DND-41 (cell line): ENCODE measurements at regions not wholly inside any gene's neighbourhood (a gene's known extent, or its start where the extent isn't known, plus 50 kb on each side); places are given as distances from the start of the nearest gene placed in this dataset.

Source experiments
- ATAC-seq: fragments of 200-7000 bp; cut with Tn5 transposase; 3 replicates; pipeline ENCODE4 v1.9.1; 2021; ENCODE audit warnings: low read depth; ENCODE audit not compliant: insufficient read depth
- DNase-seq: peaks from one replicate; pipeline ENCODE4 v3.0.0-alpha.2; 2020
- H2AFZ ChIP-seq: 2 replicates; pipeline ENCODE4 v1.6.0; 2012; ENCODE audit warnings: low read depth, low read length
- H3K27ac ChIP-seq: 2 replicates; pipeline ENCODE4 v1.5.1; 2012; ENCODE audit warnings: low read length, inconsistent platforms
- H3K27me3 ChIP-seq: fragments of 200-600 bp; sonication (generic); 2 replicates; pipeline ENCODE4 v1.6.0; 2012; ENCODE audit warnings: low read length, mild to moderate bottlenecking, inconsistent platforms; ENCODE audit not compliant: insufficient read depth, poor library complexity
- H3K36me3 ChIP-seq: 2 replicates; pipeline ENCODE4 v1.5.1; 2012; ENCODE audit warnings: low read length, inconsistent platforms; ENCODE audit not compliant: insufficient read depth
- H3K4me1 ChIP-seq: 2 replicates; pipeline ENCODE4 v1.5.1; 2012; ENCODE audit warnings: mild to moderate bottlenecking, low read length; ENCODE audit not compliant: insufficient read depth
- H3K4me2 ChIP-seq: 2 replicates; pipeline ENCODE4 v1.6.0; 2012; ENCODE audit warnings: mild to moderate bottlenecking, moderate library complexity, low read length, inconsistent platforms; ENCODE audit not compliant: insufficient read depth
- H3K4me3 ChIP-seq, 2 experiments: fragments of 200-600 bp in 1 of 2; shearing (Covaris generic) in 1 of 2; 2 replicates each; pipeline ENCODE4 v1.5.1; 2012 to 2016; ENCODE audit warnings: inconsistent platforms in 2 of 2, low read length in 2 of 2, mild to moderate bottlenecking in 2 of 2, low read depth in 1 of 2, moderate library complexity in 1 of 2
- H3K79me2 ChIP-seq: 2 replicates; pipeline ENCODE4 v1.6.0; 2012; ENCODE audit warnings: low read length, inconsistent platforms; ENCODE audit not compliant: insufficient read depth
- H3K9ac ChIP-seq: 2 replicates; pipeline ENCODE4 v1.6.0; 2012; ENCODE audit warnings: low read depth, mild to moderate bottlenecking, inconsistent platforms, low read length, moderate library complexity
- H3K9me3 ChIP-seq: 2 replicates; pipeline ENCODE4 v1.5.1; 2012; ENCODE audit warnings: low read length, moderate library complexity, mild to moderate bottlenecking, inconsistent platforms; ENCODE audit not compliant: insufficient read depth, severe bottlenecking
- H4K20me1 ChIP-seq: 2 replicates; pipeline ENCODE4 v1.6.0; 2012; ENCODE audit warnings: low read length; ENCODE audit not compliant: insufficient read depth
- CTCF ChIP-seq: IDR thresholded peaks from 2 replicates; pipeline ENCODE4 v1.5.1; 2012; ENCODE audit warnings: borderline replicate concordance, low read length, moderate library complexity, mild to moderate bottlenecking; ENCODE audit not compliant: poor library complexity, severe bottlenecking; ENCODE audit errors: extremely low read depth
- EZH2 ChIP-seq: IDR thresholded peaks from 3 replicates; pipeline ENCODE4 v1.6.1; 2012; ENCODE audit warnings: borderline replicate concordance, low read depth, mild to moderate bottlenecking, moderate library complexity, low read length, inconsistent platforms; ENCODE audit not compliant: severe bottlenecking

DNA sequence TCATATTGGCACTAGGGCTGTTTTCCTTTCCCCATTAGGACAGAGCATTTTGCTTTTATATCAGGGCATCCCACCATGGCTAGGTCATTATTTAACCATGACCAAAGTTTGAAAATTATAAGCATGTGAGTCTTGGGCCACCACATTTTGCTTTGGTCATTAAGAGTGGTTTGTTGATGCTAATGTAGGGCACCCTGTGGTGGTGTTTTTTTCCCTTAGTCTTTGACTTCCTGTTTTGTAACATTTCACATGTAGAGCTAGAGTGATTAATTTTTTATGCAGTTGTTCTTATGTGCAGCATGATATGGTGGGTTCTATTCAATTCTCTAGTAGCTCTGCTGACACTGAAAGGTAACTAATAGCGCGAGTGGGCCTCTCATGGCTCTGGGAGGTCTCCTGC is 249.6 kb upstream of the ROBO1 start:
- H3K4me1 ChIP-seq: no peaks in the 10 kb centered on the region
- no peaks in the 10 kb centered on the region for H3K36me3 ChIP-seq
- H3K9me3 ChIP-seq: no peaks in the 10 kb centered on the region
- TF ChIP-seq EZH2: no peak
- no peak for TF ChIP-seq CTCF
- no peak overlapping the region for H3K4me2 ChIP-seq
- no peak overlapping the region for H3K4me3 ChIP-seq
- no peaks in the 10 kb centered on the region for H4K20me1 ChIP-seq
- no peaks in the 10 kb centered on the region for H3K79me2 ChIP-seq
- H3K9ac ChIP-seq: no peak overlapping the region
- no peaks in the 10 kb centered on the region for H3K27me3 ChIP-seq
- H2AFZ ChIP-seq: no peak overlapping the region
- no peak for ATAC-seq
- H3K27ac ChIP-seq: no peak overlapping the region
- no peak for DNase-seq

DNA sequence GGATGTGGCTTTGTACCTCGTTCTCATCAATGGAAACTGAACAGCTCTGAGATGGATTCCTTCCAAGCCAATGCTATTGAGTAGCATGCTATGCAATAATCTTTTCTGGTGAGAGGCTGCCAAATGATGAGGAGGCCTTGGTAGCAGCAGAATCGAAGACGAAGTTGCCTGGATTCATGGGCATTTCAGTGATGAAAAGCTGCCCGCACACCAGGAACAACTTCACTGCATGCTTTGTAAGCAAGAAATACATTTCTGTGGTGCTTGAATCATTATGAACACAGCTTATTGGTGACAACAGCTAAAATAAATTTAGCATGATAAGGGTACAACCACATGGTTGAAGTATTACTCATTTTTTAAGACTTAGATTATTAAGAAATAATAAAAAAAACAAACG is 246.8 kb upstream of the ROBO1 start:
- ATAC-seq: no peak
- H3K4me2 ChIP-seq: no peak overlapping the region

DNA sequence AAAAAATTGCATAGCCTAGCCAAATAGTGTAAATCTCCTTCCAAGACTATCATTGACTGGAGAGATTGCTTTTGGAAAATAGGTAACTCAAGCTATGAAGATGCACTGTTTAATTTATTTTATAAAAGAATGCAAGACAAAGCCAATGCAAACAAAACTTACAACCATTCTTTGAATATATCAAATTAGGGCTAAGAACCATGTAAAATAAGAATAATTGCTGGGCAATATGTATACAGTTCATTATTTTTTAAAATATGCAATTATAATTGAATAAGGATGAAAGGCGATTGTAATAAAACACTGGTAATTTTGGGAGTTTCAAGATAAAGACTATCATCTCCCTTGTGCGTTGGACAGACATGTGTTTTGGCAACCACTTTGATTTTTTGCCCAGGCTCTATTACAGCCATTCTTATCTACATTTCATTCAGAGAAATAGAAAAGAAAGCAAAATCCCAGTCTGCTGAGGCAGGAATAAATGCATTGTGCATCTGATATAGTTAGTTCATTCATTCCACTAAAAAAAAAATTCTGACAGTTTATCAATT is 242.3 kb upstream of the ROBO1 start:
- no peak overlapping the region for H3K4me3 ChIP-seq
- H3K9ac ChIP-seq: no peak overlapping the region
- H3K36me3 ChIP-seq: no peaks in the 10 kb centered on the region
- no peak overlapping the region for H2AFZ ChIP-seq
- no peak overlapping the region for H3K4me2 ChIP-seq
- H3K27me3 ChIP-seq: no peaks in the 10 kb centered on the region
- no peak overlapping the region for H3K27ac ChIP-seq
- no peaks in the 10 kb centered on the region for H3K4me1 ChIP-seq
- no peak for DNase-seq
- ATAC-seq: no peak
- no peaks in the 10 kb centered on the region for H3K79me2 ChIP-seq
- H4K20me1 ChIP-seq: no peaks in the 10 kb centered on the region
- H3K9me3 ChIP-seq: no peaks in the 10 kb centered on the region
- TF ChIP-seq CTCF (no peak), EZH2 (no peak)

More for the DNA sequence above, 246.8 kb upstream of the ROBO1 start:
- no peak for TF ChIP-seq EZH2
- no peak for TF ChIP-seq CTCF
- Histone ChIP-seq H3K27me3 (no peaks in the 10 kb centered on the region), H3K4me1 (no peaks in the 10 kb centered on the region), H3K27ac (no peak overlapping the region), H4K20me1 (no peaks in the 10 kb centered on the region), H3K36me3 (no peaks in the 10 kb centered on the region), H3K79me2 (no peaks in the 10 kb centered on the region), H3K4me3 (no peak overlapping the region), H3K9me3 (no peaks in the 10 kb centered on the region), H3K9ac (no peak overlapping the region), H2AFZ (no peak overlapping the region)
- DNase-seq: no peak

DNA sequence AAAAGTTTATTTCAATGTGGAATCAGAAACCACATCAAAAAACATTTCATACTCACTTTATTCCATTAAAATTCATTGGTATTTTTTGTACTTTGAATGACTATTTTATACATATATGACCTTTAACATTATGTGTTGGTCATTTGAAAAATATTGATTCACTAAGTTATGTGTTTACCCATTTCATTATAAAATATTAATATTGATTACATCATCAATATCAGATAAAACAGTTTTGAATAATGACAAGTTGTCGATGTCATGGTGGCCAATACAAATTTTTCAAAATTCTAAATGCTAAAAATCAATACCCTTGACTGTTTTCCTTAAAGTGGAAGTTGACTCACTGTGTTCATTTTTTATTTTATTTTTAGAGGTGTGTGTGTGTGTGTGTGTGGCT is 239.7 kb upstream of the ROBO1 start:
- H4K20me1 ChIP-seq: no peaks in the 10 kb centered on the region
- H3K4me2 ChIP-seq: no peak overlapping the region
- H3K27me3 ChIP-seq: no peaks in the 10 kb centered on the region
- H2AFZ ChIP-seq: no peak overlapping the region
- H3K79me2 ChIP-seq: no peaks in the 10 kb centered on the region
- no peaks in the 10 kb centered on the region for H3K4me1 ChIP-seq
- no peaks in the 10 kb centered on the region for H3K36me3 ChIP-seq
- no peaks in the 10 kb centered on the region for H3K9me3 ChIP-seq
- no peak overlapping the region for H3K27ac ChIP-seq
- TF ChIP-seq CTCF: no peak
- TF ChIP-seq EZH2: no peak
- H3K4me3 ChIP-seq: no peak overlapping the region
- H3K9ac ChIP-seq: no peak overlapping the region
- no peak for DNase-seq
- no peak for ATAC-seq
